NCI-H146 (cell line): ENCODE measurements at regions not wholly inside any gene's neighbourhood (a gene's known extent, or its start where the extent isn't known, plus 50 kb on each side); places are given as distances from the start of the nearest gene placed in this dataset.

Source experiments
- DNase-seq: peaks from one replicate; lab custom pipeline; 2025; lab: John Stamatoyannopoulos, UW

- no peak for DNase-seq
Observed at GRCh38 chr18:66141716-66142115, 390.9 kb downstream of the CDH7 start.

GRCh38 chr18:66138642-66139041 lies 387.8 kb downstream of the CDH7 start:
- DNase-seq: no peak

- peak; percentile 78 for DNase-seq
Observed at GRCh38 chr18:66136039-66136438, 385.2 kb downstream of the CDH7 start.

- DNase-seq: peak; percentile 12
Observed at GRCh38 chr18:66129248-66129647, 378.4 kb downstream of the CDH7 start.

GRCh38 chr18:66126266-66126665 lies 375.5 kb downstream of the CDH7 start:
- no peak for DNase-seq

- no peak for DNase-seq
Observed at GRCh38 chr18:66124394-66124793, 373.6 kb downstream of the CDH7 start.

DNA sequence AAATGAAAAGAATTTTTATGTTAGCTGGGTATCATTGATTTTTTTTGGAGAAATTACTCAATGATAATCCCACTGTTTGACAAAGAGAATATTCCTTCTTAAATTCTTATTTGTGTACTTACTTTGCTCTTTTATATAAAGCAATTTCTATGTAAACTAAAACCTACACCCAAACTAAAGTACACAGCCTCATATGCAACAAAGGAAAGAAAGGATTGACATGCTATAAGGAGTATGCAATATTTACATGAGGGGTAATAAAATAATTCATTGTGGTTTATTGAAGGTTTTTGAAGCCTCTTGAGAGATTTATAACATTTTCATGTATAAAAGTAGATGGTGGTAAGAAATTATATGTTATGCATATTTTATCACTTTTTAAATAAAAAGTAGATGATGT lies 368.5 kb downstream of the CDH7 start:
- DNase-seq: no peak

- no peak for DNase-seq
Observed at GRCh38 chr18:66111018-66111417, 360.2 kb downstream of the CDH7 start.

GRCh38 chr18:66110607-66111006 lies 359.8 kb downstream of the CDH7 start:
- DNase-seq: no peak

GRCh38 chr18:66109981-66110380 lies 359.2 kb downstream of the CDH7 start:
- DNase-seq: no peak

DNA sequence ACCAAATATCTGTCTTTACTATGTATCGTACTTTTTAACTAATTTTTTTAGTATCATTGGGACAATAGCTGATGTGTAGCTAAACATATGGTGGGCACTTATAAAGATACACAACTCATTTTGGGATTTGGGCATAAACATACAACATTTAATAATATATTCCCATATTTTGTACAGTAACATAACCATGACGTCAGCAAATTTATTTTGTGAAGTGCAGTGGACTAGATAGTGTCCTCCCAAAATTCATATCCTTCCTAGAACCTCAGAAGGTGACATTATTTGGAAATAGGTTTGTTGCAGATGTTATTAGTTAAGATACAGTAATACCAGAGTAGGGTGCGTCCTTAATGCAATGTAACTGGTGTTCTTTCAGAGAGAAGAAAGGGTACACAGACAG lies 356.7 kb downstream of the CDH7 start:
- no peak for DNase-seq

GRCh38 chr18:66105016-66105415 lies 354.2 kb downstream of the CDH7 start:
- no peak for DNase-seq

GRCh38 chr18:66103550-66103949 lies 352.7 kb downstream of the CDH7 start:
- no peak for DNase-seq

DNA sequence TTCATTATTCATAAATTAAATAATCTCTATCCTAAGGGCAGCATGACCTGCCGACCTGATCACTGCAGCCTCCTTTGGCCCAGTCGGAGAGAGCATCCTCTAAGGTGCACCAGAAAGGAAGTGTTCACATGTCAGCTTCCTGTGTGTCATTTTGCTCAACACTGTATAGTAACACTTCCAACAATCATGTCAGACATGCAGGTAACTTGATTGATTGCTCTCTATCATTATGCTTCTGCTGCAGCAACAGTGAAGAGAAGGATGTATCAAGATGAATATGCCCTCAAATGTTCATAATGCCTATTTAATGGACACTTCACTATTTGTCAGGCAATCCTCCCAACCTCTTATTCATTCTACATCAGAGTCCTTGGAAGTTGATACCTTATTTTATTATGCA lies 332.3 kb downstream of the CDH7 start:
- no peak for DNase-seq

DNA sequence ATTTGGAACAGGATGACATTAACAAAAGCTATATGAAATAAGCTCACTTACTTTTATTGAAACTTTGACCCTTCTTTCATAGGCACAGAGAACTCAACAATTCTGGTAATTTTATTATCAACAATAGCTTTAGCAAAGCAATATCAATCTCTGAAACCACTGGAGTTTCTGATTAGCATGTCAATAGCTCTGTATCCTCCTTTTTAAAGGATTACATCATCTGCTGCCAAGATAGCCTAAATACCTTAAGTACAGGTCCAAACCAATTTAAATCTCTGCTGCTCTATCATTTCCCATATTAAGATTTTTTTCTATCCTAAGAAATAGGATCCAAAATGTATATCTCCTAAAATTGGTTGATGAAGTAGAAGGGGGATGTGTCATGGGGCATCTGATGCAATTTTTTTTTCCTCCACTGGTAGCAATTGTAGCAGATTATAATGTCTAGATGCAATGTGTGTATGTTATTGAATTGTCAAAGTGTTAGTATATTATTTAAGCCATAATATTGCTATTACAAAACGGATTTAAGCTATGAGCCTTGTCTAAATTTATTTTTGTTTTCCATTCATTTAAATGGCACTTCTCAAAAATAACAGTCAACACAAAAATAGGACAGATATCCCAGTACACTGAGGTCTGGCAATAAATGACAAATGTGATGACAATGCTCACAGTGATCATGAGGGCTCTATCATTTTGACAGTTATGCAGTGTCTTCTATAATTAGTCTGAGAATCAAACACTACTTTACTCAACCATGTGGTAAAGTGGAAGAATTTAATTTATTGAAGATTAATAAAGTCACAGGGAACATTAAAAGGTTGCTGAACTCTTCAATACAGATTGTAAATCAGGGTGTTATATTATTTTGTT lies 328.4 kb downstream of the CDH7 start:
- DNase-seq: no peak

GRCh38 chr18:66077066-66077465 lies 326.3 kb downstream of the CDH7 start:
- no peak for DNase-seq

GRCh38 chr18:66066191-66066590 lies 315.4 kb downstream of the CDH7 start:
- no peak for DNase-seq

GRCh38 chr18:66048406-66048805 lies 297.6 kb downstream of the CDH7 start:
- no peak for DNase-seq

GRCh38 chr18:66046032-66046602 lies 295.3 kb downstream of the CDH7 start:
- no peak for DNase-seq

DNA sequence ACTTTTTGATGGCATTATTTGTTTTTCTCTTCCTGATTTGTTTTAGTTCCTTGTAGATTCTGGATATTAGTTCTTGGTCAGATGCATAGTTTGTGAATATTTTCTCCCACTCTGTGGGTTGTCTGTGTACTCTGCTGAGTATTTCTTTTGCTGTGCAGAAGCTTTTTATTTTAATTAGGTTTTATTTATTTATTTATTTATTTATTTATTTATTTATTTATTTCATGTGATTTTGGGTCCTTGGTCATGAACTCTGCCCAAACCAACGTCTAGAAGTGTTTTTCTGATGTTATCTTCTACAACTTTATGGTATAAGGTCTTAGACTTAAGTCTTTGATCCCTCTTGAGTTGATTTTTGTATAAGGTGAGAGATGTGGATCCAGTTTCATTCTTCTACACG lies 292.2 kb downstream of the CDH7 start:
- no peak for DNase-seq

GRCh38 chr18:66013969-66014368 lies 263.2 kb downstream of the CDH7 start:
- no peak for DNase-seq

- DNase-seq: no peak
Observed at GRCh38 chr18:66011916-66012315, 261.1 kb downstream of the CDH7 start.

- DNase-seq: no peak
Observed at GRCh38 chr18:66005831-66006588, 255.2 kb downstream of the CDH7 start.
